Effector memory CD8-positive, alpha-beta T cell (primary cell): ENCODE measurements at regions not wholly inside any gene's neighbourhood (a gene's known extent, or its start where the extent isn't known, plus 50 kb on each side); places are given as distances from the start of the nearest gene placed in this dataset.

Experiments
- ATAC-seq: fragments of 150-1000 bp; cut with Tn5 transposase; replicated peaks from 2 replicates; pipeline ENCODE4 v1.10.0; 2021; ENCODE audit warnings: mild to moderate bottlenecking, moderate library complexity
- DNase-seq, 3 experiments: peaks; one replicate each; pipeline ENCODE4 v3.0.0; 2021
- H3K27ac Mint-ChIP-seq, 2 donors: one replicate each; pipeline ENCODE4 v1.8.0; 2022; ENCODE audit warnings: mild to moderate bottlenecking in 2 of 2, mixed read lengths in 2 of 2, moderate library complexity in 2 of 2
- H3K27me3 Mint-ChIP-seq, 2 donors: one replicate each; pipeline ENCODE4 v1.8.0; 2022; ENCODE audit warnings: mixed read lengths in 2 of 2
- H3K36me3 Mint-ChIP-seq: one replicate; pipeline ENCODE4 v1.8.0; 2022; ENCODE audit warnings: mild to moderate bottlenecking, moderate library complexity, mixed read lengths; ENCODE audit not compliant: insufficient read depth
- H3K4me1 Mint-ChIP-seq, 2 donors: one replicate each; pipeline ENCODE4 v1.8.0; 2022; ENCODE audit warnings: low read depth in 2 of 2, mixed read lengths in 2 of 2
- H3K4me3 Mint-ChIP-seq, 2 donors: one replicate each; pipeline ENCODE4 v1.8.0; 2022; ENCODE audit warnings: mild to moderate bottlenecking in 2 of 2, mixed read lengths in 2 of 2, moderate library complexity in 2 of 2
- H3K9me3 Mint-ChIP-seq, 2 donors: one replicate each; pipeline ENCODE4 v1.8.0; 2022; ENCODE audit warnings: mixed read lengths in 2 of 2

- Mint-ChIP-seq H3K27me3 (no peaks in the 10 kb centered on the region), H3K27ac (no peak overlapping the region), H3K36me3 (peaks cover 9% of the 10 kb centered on the region), H3K4me1 (peaks cover 30 to 46% of the 10 kb centered on the region in 2 donors), H3K4me3 (no peak overlapping the region), H3K9me3 (no peaks in the 10 kb centered on the region)
- DNase-seq, result no peak
- no peak for ATAC-seq
These were observed 94.5 kb upstream of the DOCK9 start for GRCh38 chr13:99072356-99072755.

GRCh38 chr13:99072941-99073340, 95.1 kb upstream of the DOCK9 start:
- H3K4me1 Mint-ChIP-seq, result peaks cover 32 to 49% of the 10 kb centered on the region in 2 donors
- H3K4me3 Mint-ChIP-seq, result no peak overlapping the region
- no peaks in the 10 kb centered on the region for H3K27me3 Mint-ChIP-seq
- ATAC-seq, result no peak
- H3K9me3 Mint-ChIP-seq, result no peaks in the 10 kb centered on the region
- no peak for DNase-seq
- H3K36me3 Mint-ChIP-seq, result peaks cover 9% of the 10 kb centered on the region
- H3K27ac Mint-ChIP-seq, result peak overlapping the region in 1 of 2 donors; percentile 52

GRCh38 chr13:99074693-99075092, 96.8 kb upstream of the DOCK9 start:
- Mint-ChIP-seq H3K36me3 (peaks cover 9% of the 10 kb centered on the region), H3K27me3 (no peaks in the 10 kb centered on the region), H3K27ac (peak overlapping the region in 1 of 2 donors; percentile 48), H3K9me3 (no peaks in the 10 kb centered on the region), H3K4me1 (peaks cover 39 to 53% of the 10 kb centered on the region in 2 donors), H3K4me3 (no peak overlapping the region)
- no peak for DNase-seq
- no peak for ATAC-seq

GRCh38 chr13:99075268-99076191, 97.7 kb upstream of the DOCK9 start:
- ATAC-seq, result peak; percentile 88
- Mint-ChIP-seq H3K4me3 (peak overlapping the region; percentile 66 to 70), H3K27ac (peak overlapping the region; percentile 92 to 96), H3K36me3 (peaks cover 9% of the 10 kb centered on the region), H3K27me3 (no peaks in the 10 kb centered on the region), H3K9me3 (no peaks in the 10 kb centered on the region), H3K4me1 (peaks cover 36 to 58% of the 10 kb centered on the region in 2 donors)
- peak in 2 of 3 experiments; percentile 13 to 24 for DNase-seq

- ATAC-seq (no peak), DNase-seq (no peak)
- Mint-ChIP-seq H3K27ac (peak overlapping the region; percentile 92 to 96), H3K4me3 (peak overlapping the region in 1 of 2 donors; percentile 2), H3K9me3 (no peaks in the 10 kb centered on the region), H3K27me3 (no peaks in the 10 kb centered on the region), H3K4me1 (peaks cover 38 to 59% of the 10 kb centered on the region in 2 donors), H3K36me3 (peaks cover 9% of the 10 kb centered on the region)
These were observed 100.3 kb upstream of the DOCK9 start for GRCh38 chr13:99078017-99078771.

- H3K9me3 Mint-ChIP-seq, result no peaks in the 10 kb centered on the region
- ATAC-seq, result no peak
- DNase-seq, result no peak
- H3K27ac Mint-ChIP-seq, result peak overlapping the region in 1 of 2 donors; percentile 21
- H3K4me3 Mint-ChIP-seq, result no peak overlapping the region
- H3K36me3 Mint-ChIP-seq, result peaks cover 22% of the 10 kb centered on the region
- peaks cover 49 to 61% of the 10 kb centered on the region in 2 donors for H3K4me1 Mint-ChIP-seq
- no peaks in the 10 kb centered on the region for H3K27me3 Mint-ChIP-seq
These were observed 102.3 kb upstream of the DOCK9 start for GRCh38 chr13:99080131-99080530.

GRCh38 chr13:99083981-99084380, 106.1 kb upstream of the DOCK9 start:
- Mint-ChIP-seq H3K27me3 (no peaks in the 10 kb centered on the region), H3K4me3 (peak overlapping the region; percentile 78 to 86), H3K27ac (peak overlapping the region; percentile 77 to 94), H3K9me3 (no peaks in the 10 kb centered on the region), H3K36me3 (peaks cover 41% of the 10 kb centered on the region), H3K4me1 (peaks cover 34 to 37% of the 10 kb centered on the region in 2 donors)
- ATAC-seq, result no peak
- DNase-seq, result no peak

GRCh38 chr13:99085139-99085807, 107.4 kb upstream of the DOCK9 start:
- ATAC-seq (no peak), DNase-seq (peak; percentile 9 to 12 (median 9))
- H3K9me3 Mint-ChIP-seq, result no peaks in the 10 kb centered on the region
- H3K4me1 Mint-ChIP-seq, result peaks cover 32 to 34% of the 10 kb centered on the region in 2 donors
- H3K27me3 Mint-ChIP-seq, result no peaks in the 10 kb centered on the region
- peak overlapping the region; percentile 78 to 86 for H3K4me3 Mint-ChIP-seq
- H3K36me3 Mint-ChIP-seq, result peaks cover 46% of the 10 kb centered on the region
- peak overlapping the region; percentile 77 to 94 for H3K27ac Mint-ChIP-seq

- Mint-ChIP-seq H3K27me3 (no peaks in the 10 kb centered on the region), H3K4me3 (peak overlapping the region; percentile 78 to 86), H3K36me3 (peaks cover 46% of the 10 kb centered on the region), H3K9me3 (no peaks in the 10 kb centered on the region), H3K4me1 (peaks cover 28 to 29% of the 10 kb centered on the region in 2 donors), H3K27ac (peak overlapping the region; percentile 77 to 94)
- no peak for DNase-seq
- no peak for ATAC-seq
These were observed 108.0 kb upstream of the DOCK9 start for GRCh38 chr13:99085808-99086266.

- H3K9me3 Mint-ChIP-seq, result no peaks in the 10 kb centered on the region
- peak overlapping the region; percentile 98 to 100 for H3K27ac Mint-ChIP-seq
- ATAC-seq, result peak; percentile 51
- peaks cover 48% of the 10 kb centered on the region for H3K36me3 Mint-ChIP-seq
- H3K4me1 Mint-ChIP-seq, result peaks cover 28 to 29% of the 10 kb centered on the region in 2 donors
- peak; percentile 65 to 76 (median 70) for DNase-seq
- no peaks in the 10 kb centered on the region for H3K27me3 Mint-ChIP-seq
- H3K4me3 Mint-ChIP-seq, result peak overlapping the region; percentile 92
These were observed 108.6 kb upstream of the DOCK9 start for GRCh38 chr13:99086267-99087097.

- Mint-ChIP-seq H3K4me3 (peak overlapping the region; percentile 92), H3K27me3 (no peaks in the 10 kb centered on the region), H3K27ac (peak overlapping the region; percentile 98 to 100), H3K36me3 (peaks cover 49% of the 10 kb centered on the region), H3K4me1 (peaks cover 28 to 29% of the 10 kb centered on the region in 2 donors), H3K9me3 (no peaks in the 10 kb centered on the region)
- ATAC-seq (peak; percentile 70), DNase-seq (peak; percentile 90 to 92 (median 91))
These were observed 109.5 kb upstream of the DOCK9 start for GRCh38 chr13:99087098-99087953.
